ENCODE measurements at regions not wholly inside any gene's neighbourhood (a gene's known extent, or its start where the extent isn't known, plus 50 kb on each side); places are given as distances from the start of the nearest gene placed in this dataset.

- Histone ChIP-seq H3K9ac (ENCODE audit: low read length) (no peak overlapping the region), H3K4me1 (ENCODE audit: control insufficient read depth in 2 of 2, insufficient read depth in 2 of 2, low read length in 2 of 2) (no peaks in the 10 kb centered on the region), H3K27ac (ENCODE audit: low read length in 2 of 2) (no peak overlapping the region), H3K4me3 (ENCODE audit: control extremely low read depth in 1 of 5, extremely low read depth in 1 of 5, insufficient read depth in 1 of 5, low read depth in 2 of 5, low read length in 4 of 5) (no peak overlapping the region), H3K9me3 (ENCODE audit: control extremely low read depth in 1 of 3, control insufficient read depth in 2 of 3, insufficient read depth in 1 of 3, low read length in 2 of 3) (no peaks in the 10 kb centered on the region), H3K27me3 (replicated peaks in 1 of 4; ENCODE audit: control extremely low read depth in 1 of 4, control insufficient read depth in 3 of 4, insufficient read depth in 4 of 4, low read length in 3 of 4) (no peaks in the 10 kb centered on the region), H3K36me3 (replicated peaks in 1 of 2; ENCODE audit: control extremely low read depth in 1 of 2, control insufficient read depth in 1 of 2, extremely low read depth in 1 of 2, insufficient read depth in 2 of 2, low read length in 1 of 2) (no peaks in the 10 kb centered on the region), H4K20me1 (ENCODE audit: control insufficient read depth, insufficient read depth, low read length, poor library complexity, severe bottlenecking) (no peaks in the 10 kb centered on the region), H2AFZ (ENCODE audit: insufficient read depth, low read depth, low read length, poor library complexity, severe bottlenecking) (no peak overlapping the region), H3K4me2 (replicated peaks; ENCODE audit: low read depth, low read length, poor library complexity, severe bottlenecking) (no peak overlapping the region), H3K79me2 (ENCODE audit: control insufficient read depth, insufficient read depth, low read length) (no peaks in the 10 kb centered on the region)
- ATAC-seq (ENCODE audit: low read depth), result no peak
- no peak for TF ChIP-seq CTCF (IDR thresholded peaks at IDR 0.05)
- no peak for TF ChIP-seq EZH2 (IDR thresholded peaks at IDR 0.05; ENCODE audit: borderline replicate concordance, insufficient read depth, low read depth, low read length, poor library complexity, severe bottlenecking)
- WGBS (ENCODE audit: insufficient coverage), result 71% methylated on average over 1 of the region's 3 CpGs
- no peak overlapping the region for H3K4me3 Mint-ChIP-seq
- no peaks in the 10 kb centered on the region for H3K9me3 Mint-ChIP-seq (ENCODE audit: insufficient read depth)
- H3K4me1 Mint-ChIP-seq, result no peaks in the 10 kb centered on the region
- no peaks in the 10 kb centered on the region for H3K27me3 Mint-ChIP-seq
- ChIA-PET POLR2A (no interaction called here), CTCF (no interaction called here)
- no peak for DNase-seq
- H3K27ac Mint-ChIP-seq, result no peak overlapping the region
- intact Hi-C loops (cut with micrococcal nuclease), result no loop called here
Measured at GRCh38 chr13:56893843-56894242, 246.9 kb upstream of the PRR20A start.

GRCh38 chr13:56900549-56901279 is 240.0 kb upstream of the PRR20A start:
- Mint-ChIP-seq H3K27ac (no peak overlapping the region), H3K4me1 (no peaks in the 10 kb centered on the region), H3K4me3 (no peak overlapping the region), H3K9me3 (ENCODE audit: insufficient read depth) (no peaks in the 10 kb centered on the region), H3K27me3 (no peaks in the 10 kb centered on the region)
- no peak overlapping the region for H3K27ac ChIP-seq (ENCODE audit: low read length in 2 of 2)
- no peaks in the 10 kb centered on the region for H3K36me3 ChIP-seq (replicated peaks in 1 of 2; ENCODE audit: control extremely low read depth in 1 of 2, control insufficient read depth in 1 of 2, extremely low read depth in 1 of 2, insufficient read depth in 2 of 2, low read length in 1 of 2)
- no peak overlapping the region for H3K9ac ChIP-seq (ENCODE audit: low read length)
- WGBS (ENCODE audit: insufficient coverage), result 92% methylated on average over 28 of the region's 30 CpGs
- no peaks in the 10 kb centered on the region for H4K20me1 ChIP-seq (ENCODE audit: control insufficient read depth, insufficient read depth, low read length, poor library complexity, severe bottlenecking)
- H3K9me3 ChIP-seq (ENCODE audit: control extremely low read depth in 1 of 3, control insufficient read depth in 2 of 3, insufficient read depth in 1 of 3, low read length in 2 of 3), result peaks cover 0 to 14% (median 0%) of the 10 kb centered on the region in 3 donors
- no peak overlapping the region for H3K4me3 ChIP-seq (ENCODE audit: control extremely low read depth in 1 of 5, extremely low read depth in 1 of 5, insufficient read depth in 1 of 5, low read depth in 2 of 5, low read length in 4 of 5)
- TF ChIP-seq CTCF (IDR thresholded peaks at IDR 0.05) (no peak), EZH2 (IDR thresholded peaks at IDR 0.05; ENCODE audit: borderline replicate concordance, insufficient read depth, low read depth, low read length, poor library complexity, severe bottlenecking) (no peak)
- H3K79me2 ChIP-seq (ENCODE audit: control insufficient read depth, insufficient read depth, low read length), result no peaks in the 10 kb centered on the region
- H3K4me1 ChIP-seq (ENCODE audit: control insufficient read depth in 2 of 2, insufficient read depth in 2 of 2, low read length in 2 of 2), result no peaks in the 10 kb centered on the region
- no peaks in the 10 kb centered on the region for H3K27me3 ChIP-seq (replicated peaks in 1 of 4; ENCODE audit: control extremely low read depth in 1 of 4, control insufficient read depth in 3 of 4, insufficient read depth in 4 of 4, low read length in 3 of 4)
- H2AFZ ChIP-seq (ENCODE audit: insufficient read depth, low read depth, low read length, poor library complexity, severe bottlenecking), result no peak overlapping the region
- DNase-seq, result no peak
- H3K4me2 ChIP-seq (replicated peaks; ENCODE audit: low read depth, low read length, poor library complexity, severe bottlenecking), result no peak overlapping the region
- no peak for ATAC-seq (ENCODE audit: low read depth)
- ChIA-PET POLR2A (no interaction called here), CTCF (no interaction called here)
- intact Hi-C loops (cut with micrococcal nuclease), result no loop called here

All from B cell (primary cell).